CD14-positive monocyte (primary cell): ENCODE measurements at regions not wholly inside any gene's neighbourhood (a gene's known extent, or its start where the extent isn't known, plus 50 kb on each side); places are given as distances from the start of the nearest gene placed in this dataset.

Experiments
- DNase-seq, 3 donors: peaks; one replicate each; pipeline ENCODE4 v3.0.0-alpha.2; 2011 to 2022
- H2AFZ ChIP-seq: 2 replicates; pipeline ENCODE4 v1.6.0; 2012; ENCODE audit warnings: mild to moderate bottlenecking, low read depth, low read length, inconsistent platforms; ENCODE audit not compliant: insufficient read depth, poor library complexity, severe bottlenecking
- H3K27ac ChIP-seq, 2 donors: 1 replicate in 1 of 2; 2 replicates in 1 of 2; pipeline ENCODE4 v1.5.1; 2012 to 2013; ENCODE audit warnings: low read length in 2 of 2, control low read depth in 1 of 2, inconsistent platforms in 1 of 2, low read depth in 1 of 2, mild to moderate bottlenecking in 1 of 2
- H3K27me3 ChIP-seq, 2 donors: one replicate each; pipeline versions ENCODE4 v1.6.0 to v1.6.1; 2011 to 2013; ENCODE audit warnings: low read length in 2 of 2; ENCODE audit not compliant: control insufficient read depth in 2 of 2, insufficient read depth in 2 of 2
- H3K36me3 ChIP-seq, 2 donors: replicated peaks in 1 of 2; 1 replicate in 1 of 2; 2 replicates in 1 of 2; pipeline versions ENCODE4 v1.5.1 to v1.6.1; 2012 to 2013; ENCODE audit warnings: low read length in 2 of 2, control low read depth in 1 of 2, inconsistent platforms in 1 of 2, mild to moderate bottlenecking in 1 of 2; ENCODE audit not compliant: insufficient read depth in 2 of 2, control insufficient read depth in 1 of 2
- H3K4me1 ChIP-seq, 2 donors: 1 replicate in 1 of 2; 2 replicates in 1 of 2; pipeline versions ENCODE4 v1.5.1 to v1.6.1; 2012 to 2013; ENCODE audit warnings: low read length in 2 of 2, control low read depth in 1 of 2, inconsistent platforms in 1 of 2, mild to moderate bottlenecking in 1 of 2, moderate library complexity in 1 of 2; ENCODE audit not compliant: insufficient read depth in 2 of 2, control insufficient read depth in 1 of 2
- H3K4me2 ChIP-seq: replicated peaks from 2 replicates; pipeline ENCODE3; 2012; ENCODE audit warnings: low read length, moderate library complexity, mild to moderate bottlenecking; ENCODE audit not compliant: poor library complexity, severe bottlenecking; ENCODE audit errors: extremely low read depth
- H3K4me3 ChIP-seq, 3 experiments: fragments of 200-600 bp in 1 of 3; sonication (generic) in 1 of 3; replicated peaks in 1 of 3; 1 replicate in 2 of 3; 2 replicates in 1 of 3; pipeline ENCODE4 v1.5.1; 2011 to 2013; ENCODE audit warnings: low read length in 3 of 3, mild to moderate bottlenecking in 3 of 3, control low read depth in 2 of 3, low read depth in 2 of 3, inconsistent platforms in 1 of 3, moderate library complexity in 1 of 3
- H3K79me2 ChIP-seq: 2 replicates; pipeline ENCODE4 v1.6.0; 2012; ENCODE audit warnings: mild to moderate bottlenecking, control low read depth, inconsistent platforms, low read length, moderate library complexity; ENCODE audit not compliant: insufficient read depth
- H3K9ac ChIP-seq: 2 replicates; pipeline ENCODE4 v1.6.0; 2017; ENCODE audit warnings: low read length, mild to moderate bottlenecking; ENCODE audit not compliant: insufficient read depth, poor library complexity, severe bottlenecking
- H3K9me3 ChIP-seq, 2 donors: replicated peaks in 1 of 2; 1 replicate in 1 of 2; 2 replicates in 1 of 2; pipeline versions ENCODE4 v1.5.1 to v1.6.1; 2012 to 2013; ENCODE audit warnings: low read length in 2 of 2, control low read depth in 1 of 2; ENCODE audit not compliant: control insufficient read depth in 1 of 2, insufficient read depth in 1 of 2
- H4K20me1 ChIP-seq: 2 replicates; pipeline ENCODE4 v1.6.0; 2012; ENCODE audit warnings: mild to moderate bottlenecking, low read length, control low read depth, moderate library complexity; ENCODE audit not compliant: insufficient read depth
- H3K27ac Mint-ChIP-seq, 7 donors: one replicate each; pipeline ENCODE4 v1.8.0; 2020; ENCODE audit warnings: mild to moderate bottlenecking in 7 of 7, mixed read lengths in 7 of 7, moderate library complexity in 6 of 7, inconsistent platforms in 2 of 7
- H3K27me3 Mint-ChIP-seq, 3 donors: one replicate each; pipeline ENCODE4 v1.8.0; 2021 to 2022; ENCODE audit warnings: low read depth in 3 of 3, mild to moderate bottlenecking in 3 of 3, mixed read lengths in 3 of 3, moderate library complexity in 3 of 3, inconsistent platforms in 1 of 3
- H3K36me3 Mint-ChIP-seq, 2 donors: one replicate each; pipeline ENCODE4 v1.8.0; 2020; ENCODE audit warnings: mixed read lengths in 2 of 2, inconsistent platforms in 1 of 2, mild to moderate bottlenecking in 1 of 2
- H3K4me1 Mint-ChIP-seq: one replicate; pipeline ENCODE4 v1.8.0; 2020; ENCODE audit warnings: mild to moderate bottlenecking, mixed read lengths
- H3K4me3 Mint-ChIP-seq, 2 donors: one replicate each; pipeline ENCODE4 v1.8.0; 2020; ENCODE audit warnings: mild to moderate bottlenecking in 2 of 2, mixed read lengths in 2 of 2, moderate library complexity in 1 of 2
- H3K9me3 Mint-ChIP-seq, 7 donors: one replicate each; pipeline ENCODE4 v1.8.0; 2020 to 2022; ENCODE audit warnings: mixed read lengths in 7 of 7, mild to moderate bottlenecking in 6 of 7, moderate library complexity in 6 of 7, inconsistent platforms in 2 of 7
- CTCF ChIP-seq: fragments of 200-600 bp; IDR thresholded peaks from one replicate; pipeline ENCODE4 v1.8.0; 2022; ENCODE audit warnings: antibody characterized with exemption, mild to moderate bottlenecking
- WGBS: methylation state at CpG from one replicate; pipeline ENCODE4 v1.1.5; 2013; ENCODE audit warnings: missing lambda C conversion rate; ENCODE audit not compliant: insufficient coverage; 5-methylcytosine and 5-hydroxymethylcytosine counted together
- intact Hi-C, 2 donors: fragments of 100-400 bp; cut with micrococcal nuclease; formaldehyde crosslinking; loops; one replicate each; pipeline versions ENCODE4 v1.15.0 to v1.15.1; 2023

DNA sequence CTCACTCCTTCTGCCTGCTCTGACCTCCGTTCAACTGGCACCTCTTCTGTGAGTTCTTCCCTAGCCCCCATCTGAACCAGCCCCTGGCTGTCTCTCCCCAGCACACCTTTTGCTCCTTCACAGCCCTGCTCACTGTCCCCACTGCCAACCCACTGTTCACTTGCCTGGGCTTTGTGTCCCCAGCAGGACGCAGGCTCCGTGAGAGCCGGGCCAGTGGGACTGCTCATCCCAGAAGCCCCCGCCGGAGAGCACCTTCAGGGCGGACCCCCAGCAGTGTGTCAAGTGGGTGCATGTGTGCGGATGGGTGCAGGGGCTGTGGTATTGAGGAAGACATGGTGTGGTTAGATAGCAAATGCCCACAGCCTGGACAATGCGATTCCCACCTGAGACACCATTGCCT, 148.4 kb upstream of the RNF32 start:
- H3K4me2 ChIP-seq, result no peak overlapping the region
- no peak for TF ChIP-seq CTCF

GRCh38 chr7:156491435-156491834, 149.1 kb upstream of the RNF32 start:
- H3K36me3 Mint-ChIP-seq, result no peaks in the 10 kb centered on the region
- Histone ChIP-seq H3K27ac (no peak overlapping the region), H3K4me3 (no peak overlapping the region), H3K27me3 (no peaks in the 10 kb centered on the region), H2AFZ (no peak overlapping the region), H3K9me3 (no peaks in the 10 kb centered on the region), H4K20me1 (no peaks in the 10 kb centered on the region), H3K36me3 (no peaks in the 10 kb centered on the region), H3K4me1 (no peaks in the 10 kb centered on the region), H3K4me2 (no peak overlapping the region), H3K9ac (no peak overlapping the region), H3K79me2 (no peaks in the 10 kb centered on the region)
- peaks cover 11 to 12% (median 12%) of the 10 kb centered on the region in 3 donors for H3K27me3 Mint-ChIP-seq
- DNase-seq, result no peak
- WGBS, result no CpG with 5 or more reads among the region's 5 CpGs
- no peaks in the 10 kb centered on the region for H3K9me3 Mint-ChIP-seq
- no peak overlapping the region for H3K27ac Mint-ChIP-seq
- no peak for TF ChIP-seq CTCF
- H3K4me1 Mint-ChIP-seq, result no peaks in the 10 kb centered on the region
- intact Hi-C loops, result no loop called here
- H3K4me3 Mint-ChIP-seq, result no peak overlapping the region

More for the DNA sequence above, 148.4 kb upstream of the RNF32 start:
- Mint-ChIP-seq H3K27ac (peak overlapping the region in 1 of 7 donors; percentile 44), H3K4me1 (no peaks in the 10 kb centered on the region), H3K36me3 (no peaks in the 10 kb centered on the region), H3K4me3 (no peak overlapping the region), H3K9me3 (no peaks in the 10 kb centered on the region), H3K27me3 (peaks cover 11 to 13% (median 12%) of the 10 kb centered on the region in 3 donors)
- Histone ChIP-seq H3K4me1 (no peaks in the 10 kb centered on the region), H3K36me3 (no peaks in the 10 kb centered on the region), H3K79me2 (no peaks in the 10 kb centered on the region), H3K27ac (no peak overlapping the region), H4K20me1 (no peaks in the 10 kb centered on the region), H3K4me3 (no peak overlapping the region), H2AFZ (no peak overlapping the region), H3K9me3 (no peaks in the 10 kb centered on the region), H3K9ac (no peak overlapping the region), H3K27me3 (no peaks in the 10 kb centered on the region)
- DNase-seq, result no peak
- 93% methylated on average over 4 of the region's 9 CpGs for WGBS
- intact Hi-C loops, result no loop called here
